Osteocyte (in vitro differentiated cells): ENCODE measurements at regions not wholly inside any gene's neighbourhood (a gene's known extent, or its start where the extent isn't known, plus 50 kb on each side); places are given as distances from the start of the nearest gene placed in this dataset.

Experiments used
- DNase-seq: peaks from one replicate; pipeline ENCODE4 v3.0.0; 2021; ENCODE audit warnings: mixed read lengths; ENCODE audit not compliant: unreplicated experiment; ENCODE audit errors: extremely low spot score
- H3K27ac Mint-ChIP-seq: one replicate; pipeline ENCODE4 v1.8.0; 2021; ENCODE audit warnings: mild to moderate bottlenecking, mixed read lengths; ENCODE audit not compliant: unreplicated experiment
- H3K27me3 Mint-ChIP-seq: one replicate; pipeline ENCODE4 v1.8.0; 2021; ENCODE audit warnings: mixed read lengths; ENCODE audit not compliant: unreplicated experiment
- H3K36me3 Mint-ChIP-seq: one replicate; pipeline ENCODE4 v1.8.0; 2021; ENCODE audit warnings: mixed read lengths; ENCODE audit not compliant: unreplicated experiment
- H3K4me1 Mint-ChIP-seq: one replicate; pipeline ENCODE4 v1.8.0; 2021; ENCODE audit warnings: mixed read lengths; ENCODE audit not compliant: unreplicated experiment
- H3K4me3 Mint-ChIP-seq: one replicate; pipeline ENCODE4 v1.8.0; 2021; ENCODE audit warnings: mild to moderate bottlenecking, moderate library complexity, mixed read lengths; ENCODE audit not compliant: unreplicated experiment
- H3K9me3 Mint-ChIP-seq: one replicate; pipeline ENCODE4 v1.8.0; 2021; ENCODE audit warnings: mixed read lengths; ENCODE audit not compliant: unreplicated experiment
- CTCF ChIP-seq: fragments of 200-600 bp; sonication (generic); IDR thresholded peaks from 2 replicates; pipeline ENCODE4 v1.5.0; 2021; ENCODE audit warnings: antibody characterized with exemption, mild to moderate bottlenecking, moderate library complexity

- no peak for DNase-seq
- no peaks in the 10 kb centered on the region for H3K9me3 Mint-ChIP-seq
- peaks cover 5% of the 10 kb centered on the region for H3K4me1 Mint-ChIP-seq
- no peak overlapping the region for H3K4me3 Mint-ChIP-seq
- H3K27ac Mint-ChIP-seq, result no peak overlapping the region
- peaks cover 9% of the 10 kb centered on the region for H3K27me3 Mint-ChIP-seq
- H3K36me3 Mint-ChIP-seq, result no peaks in the 10 kb centered on the region
- TF ChIP-seq CTCF, result no peak
Measured at GRCh38 chr2:13114391-13114790, 397.7 kb downstream of the TRIB2 start.

DNA sequence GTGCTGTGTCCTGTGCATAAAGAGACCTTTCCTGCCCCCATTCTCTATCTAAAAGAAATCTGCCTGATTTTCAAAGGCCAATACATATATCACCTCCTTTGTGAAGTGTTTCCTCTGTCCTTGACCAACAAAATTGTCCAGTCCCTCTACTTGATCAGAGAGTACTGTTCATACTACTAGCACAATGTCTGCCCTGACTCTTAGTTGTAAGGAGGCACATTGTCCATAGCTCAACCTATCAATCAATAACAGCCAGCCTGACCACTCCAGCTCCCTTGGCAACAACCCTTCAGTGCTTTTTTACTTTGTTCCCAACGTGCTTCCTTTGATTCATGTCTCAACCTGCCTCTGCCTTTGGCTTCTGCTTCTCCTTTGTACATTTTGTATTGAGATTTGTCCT, 398.9 kb downstream of the TRIB2 start:
- H3K4me3 Mint-ChIP-seq, result no peak overlapping the region
- H3K9me3 Mint-ChIP-seq, result no peaks in the 10 kb centered on the region
- TF ChIP-seq CTCF, result no peak
- H3K36me3 Mint-ChIP-seq, result no peaks in the 10 kb centered on the region
- H3K27me3 Mint-ChIP-seq, result peaks cover 12% of the 10 kb centered on the region
- peaks cover 2% of the 10 kb centered on the region for H3K4me1 Mint-ChIP-seq
- no peak overlapping the region for H3K27ac Mint-ChIP-seq
- no peak for DNase-seq

- no peak for DNase-seq
- H3K4me3 Mint-ChIP-seq, result no peak overlapping the region
- no peak for TF ChIP-seq CTCF
- H3K27me3 Mint-ChIP-seq, result peaks cover 17% of the 10 kb centered on the region
- no peaks in the 10 kb centered on the region for H3K9me3 Mint-ChIP-seq
- H3K4me1 Mint-ChIP-seq, result no peaks in the 10 kb centered on the region
- H3K27ac Mint-ChIP-seq, result no peak overlapping the region
- H3K36me3 Mint-ChIP-seq, result no peaks in the 10 kb centered on the region
Measured at GRCh38 chr2:13121096-13121495, 404.4 kb downstream of the TRIB2 start.

GRCh38 chr2:13128139-13128538, 411.4 kb downstream of the TRIB2 start:
- H3K4me1 Mint-ChIP-seq, result no peaks in the 10 kb centered on the region
- H3K36me3 Mint-ChIP-seq, result no peaks in the 10 kb centered on the region
- TF ChIP-seq CTCF, result no peak
- H3K27me3 Mint-ChIP-seq, result peaks cover 24% of the 10 kb centered on the region
- H3K9me3 Mint-ChIP-seq, result no peaks in the 10 kb centered on the region
- H3K4me3 Mint-ChIP-seq, result no peak overlapping the region
- H3K27ac Mint-ChIP-seq, result no peak overlapping the region
- DNase-seq, result no peak

DNA sequence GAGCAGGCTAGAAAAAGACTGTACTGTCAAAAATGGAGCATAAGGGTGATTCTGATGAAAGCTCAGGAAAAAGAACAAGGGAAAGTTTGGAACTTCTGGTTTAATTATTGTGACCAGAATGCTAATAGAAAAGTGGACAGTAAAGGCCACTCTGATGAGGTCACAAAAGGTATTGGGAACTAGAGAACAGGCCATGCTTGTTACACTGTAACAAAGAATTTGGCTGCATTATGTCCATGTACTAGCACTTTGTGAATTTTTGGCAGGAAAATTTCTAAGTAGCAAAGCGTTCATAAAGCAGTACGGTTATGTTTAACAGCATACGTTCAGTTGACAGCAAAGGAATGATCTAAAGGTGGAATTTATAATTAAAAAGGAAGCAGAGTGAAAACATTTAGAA, 418.6 kb downstream of the TRIB2 start:
- no peak overlapping the region for H3K27ac Mint-ChIP-seq

More for the DNA sequence above, 418.6 kb downstream of the TRIB2 start:
- Mint-ChIP-seq H3K27me3 (peaks cover 8% of the 10 kb centered on the region), H3K9me3 (no peaks in the 10 kb centered on the region), H3K36me3 (no peaks in the 10 kb centered on the region), H3K4me1 (no peaks in the 10 kb centered on the region), H3K4me3 (no peak overlapping the region)
- no peak for TF ChIP-seq CTCF
- DNase-seq, result no peak
